ENCODE measurements at regions not wholly inside any gene's neighbourhood (a gene's known extent, or its start where the extent isn't known, plus 50 kb on each side); places are given as distances from the start of the nearest gene placed in this dataset.

- Histone ChIP-seq H3K27me3 (replicated peaks; ENCODE audit: insufficient read depth) (no peaks in the 10 kb centered on the region), H3K36me3 (no peaks in the 10 kb centered on the region), H3K9me3 (no peaks in the 10 kb centered on the region), H3K4me1 (replicated peaks) (no peaks in the 10 kb centered on the region), H3K4me3 (no peak overlapping the region), H3K27ac (no peak overlapping the region)
- intact Hi-C loops (cut with DNase I), result no loop called here
- WGBS, result 97% methylated on average over 4 of the region's 4 CpGs
- TF ChIP-seq POLR2A (IDR thresholded peaks at IDR 0.05) (no peak), CTCF (IDR thresholded peaks at IDR 0.05) (no peak), POLR2AphosphoS5 (IDR thresholded peaks at IDR 0.05) (no peak)
- DNase-seq (ENCODE audit: low spot score), result no peak
These were observed 305.7 kb upstream of the FAM98A start for GRCh38 chr2:33904801-33905200.

- H3K9me3 ChIP-seq, result no peaks in the 10 kb centered on the region
- no peaks in the 10 kb centered on the region for H3K27me3 ChIP-seq (replicated peaks; ENCODE audit: insufficient read depth)
- H3K27ac ChIP-seq, result no peak overlapping the region
- no peak for DNase-seq (ENCODE audit: low spot score)
- no peak overlapping the region for H3K4me3 ChIP-seq
- H3K4me1 ChIP-seq (replicated peaks), result no peaks in the 10 kb centered on the region
- intact Hi-C loops (cut with DNase I), result no loop called here
- H3K36me3 ChIP-seq, result no peaks in the 10 kb centered on the region
- WGBS, result 100% methylated on average over 12 of the region's 21 CpGs
- no peak for TF ChIP-seq CTCF (IDR thresholded peaks at IDR 0.05)
- TF ChIP-seq POLR2A (IDR thresholded peaks at IDR 0.05), result no peak
- no peak for TF ChIP-seq POLR2AphosphoS5 (IDR thresholded peaks at IDR 0.05)
These were observed 304.6 kb upstream of the FAM98A start for GRCh38 chr2:33903701-33904100.

- Histone ChIP-seq H3K4me1 (replicated peaks) (no peaks in the 10 kb centered on the region), H3K27me3 (replicated peaks; ENCODE audit: insufficient read depth) (no peaks in the 10 kb centered on the region), H3K27ac (no peak overlapping the region), H3K9me3 (no peaks in the 10 kb centered on the region), H3K4me3 (no peak overlapping the region), H3K36me3 (no peaks in the 10 kb centered on the region)
- WGBS, result 95% methylated on average over 10 of the region's 10 CpGs
- no peak for TF ChIP-seq POLR2A (IDR thresholded peaks at IDR 0.05)
- TF ChIP-seq POLR2AphosphoS5 (IDR thresholded peaks at IDR 0.05), result no peak
- no peak for TF ChIP-seq CTCF (IDR thresholded peaks at IDR 0.05)
- no peak for DNase-seq (ENCODE audit: low spot score)
- intact Hi-C loops (cut with DNase I), result no loop called here
These were observed 304.1 kb upstream of the FAM98A start for GRCh38 chr2:33903215-33903614.

GRCh38 chr2:33900610-33901009, 301.5 kb upstream of the FAM98A start:
- Histone ChIP-seq H3K4me3 (no peak overlapping the region), H3K27me3 (replicated peaks; ENCODE audit: insufficient read depth) (no peaks in the 10 kb centered on the region), H3K36me3 (no peaks in the 10 kb centered on the region), H3K27ac (no peak overlapping the region), H3K9me3 (no peaks in the 10 kb centered on the region), H3K4me1 (replicated peaks) (no peaks in the 10 kb centered on the region)
- 94% methylated on average over 2 of the region's 2 CpGs for WGBS
- intact Hi-C loops (cut with DNase I), result no loop called here
- no peak for DNase-seq (ENCODE audit: low spot score)
- TF ChIP-seq CTCF (IDR thresholded peaks at IDR 0.05), result no peak
- no peak for TF ChIP-seq POLR2A (IDR thresholded peaks at IDR 0.05)
- no peak for TF ChIP-seq POLR2AphosphoS5 (IDR thresholded peaks at IDR 0.05)

- no peaks in the 10 kb centered on the region for H3K4me1 ChIP-seq (replicated peaks)
- TF ChIP-seq CTCF (IDR thresholded peaks at IDR 0.05) (no peak), POLR2AphosphoS5 (IDR thresholded peaks at IDR 0.05) (no peak)
- no peaks in the 10 kb centered on the region for H3K36me3 ChIP-seq
These were observed 298.6 kb upstream of the FAM98A start for GRCh38 chr2:33897741-33898140.

More at GRCh38 chr2:33897741-33898140, 298.6 kb upstream of the FAM98A start:
- 89% methylated on average over 1 of the region's 1 CpG for WGBS
- H3K27ac ChIP-seq, result no peak overlapping the region
- H3K4me3 ChIP-seq, result no peak overlapping the region
- intact Hi-C loops (cut with DNase I), result no loop called here
- no peaks in the 10 kb centered on the region for H3K9me3 ChIP-seq
- no peak for DNase-seq (ENCODE audit: low spot score)
- no peaks in the 10 kb centered on the region for H3K27me3 ChIP-seq (replicated peaks; ENCODE audit: insufficient read depth)

Measured in prostate gland (tissue), 2 donors.